Endothelial cell of umbilical vein (primary cell): ENCODE measurements at regions not wholly inside any gene's neighbourhood (a gene's known extent, or its start where the extent isn't known, plus 50 kb on each side); places are given as distances from the start of the nearest gene placed in this dataset.

Experiments used
- BruUV-seq: library from RNA; stranded (reverse); fragments of 400-500 nt; replicated peaks from 2 replicates; lab custom pipeline; 2021; lab: Mats Ljungman, UMichigan
- CTCF ChIA-PET: fragments of 300-600, 350-600 bp; sonication (Branson Sonifier 250); formaldehyde crosslinking; loops from one replicate; lab custom pipeline; 2021; ENCODE audit warnings: antibody characterized with exemption, inconsistent platforms; lab: Charles Lee
- POLR2A ChIA-PET: fragments of 300-600, 350-600 bp; sonication (Branson Sonifier 250); formaldehyde crosslinking; loops from one replicate; lab custom pipeline; 2021; ENCODE audit warnings: antibody characterized with exemption, inconsistent platforms; lab: Charles Lee
- DNase-seq: peaks from one replicate; pipeline ENCODE4 v3.0.0-alpha.2; 2011; ENCODE audit warnings: low read depth, low spot score
- FAIRE-seq: peaks from 2 replicates; lab custom pipeline; 2011; peaks lifted over from hg19 to GRCh38; lab: Jason Lieb, UNC
- H2AFZ ChIP-seq: 2 replicates; pipeline ENCODE4 v1.6.0; 2012; ENCODE audit warnings: low read depth, low read length, control low read depth, inconsistent platforms
- H3K27ac ChIP-seq: 2 replicates; pipeline ENCODE4 v1.5.1; 2011; ENCODE audit warnings: low read depth, mild to moderate bottlenecking, control low read depth, low read length, moderate library complexity; ENCODE audit not compliant: insufficient read depth
- H3K27me3 ChIP-seq, 2 experiments: 2 replicates each; pipeline versions ENCODE4 v1.6.0 to v1.6.1; 2011; ENCODE audit warnings: low read length in 2 of 2, mixed read lengths in 1 of 2; ENCODE audit not compliant: control insufficient read depth in 2 of 2, insufficient read depth in 2 of 2
- H3K36me3 ChIP-seq, 2 experiments: 2 replicates in 1 of 2; 3 replicates in 1 of 2; pipeline ENCODE4 v1.5.1; 2011; ENCODE audit warnings: low read length in 2 of 2, mild to moderate bottlenecking in 1 of 2, moderate library complexity in 1 of 2; ENCODE audit not compliant: control insufficient read depth in 2 of 2, insufficient read depth in 2 of 2; ENCODE audit errors: extremely low read depth in 1 of 2
- H3K4me1 ChIP-seq: 3 replicates; pipeline ENCODE4 v1.5.1; 2011; ENCODE audit warnings: mild to moderate bottlenecking, low read length; ENCODE audit not compliant: control insufficient read depth, insufficient read depth; ENCODE audit errors: extremely low read depth
- H3K4me2 ChIP-seq: 2 replicates; pipeline ENCODE4 v1.6.1; 2011; ENCODE audit warnings: low read length, control low read depth, mixed read lengths; ENCODE audit not compliant: insufficient read depth
- H3K4me3 ChIP-seq, 3 experiments: fragments of 200-600 bp in 1 of 3; sonication (generic), shearing (Covaris generic) in 1 of 3; replicated peaks in 1 of 3; 2 replicates each; pipeline ENCODE4 v1.5.1; 2011 to 2016; ENCODE audit warnings: control low read depth in 3 of 3, low read length in 3 of 3, mild to moderate bottlenecking in 2 of 3, inconsistent platforms in 1 of 3, low read depth in 1 of 3, moderate library complexity in 1 of 3; ENCODE audit not compliant: insufficient read depth in 1 of 3
- H3K79me2 ChIP-seq: 2 replicates; pipeline ENCODE4 v1.6.0; 2012; ENCODE audit warnings: low read length, inconsistent platforms; ENCODE audit not compliant: control insufficient read depth, insufficient read depth
- H3K9ac ChIP-seq: replicated peaks from 2 replicates; pipeline ENCODE3; 2011; ENCODE audit warnings: low read length, control low read depth; ENCODE audit not compliant: insufficient read depth; ENCODE audit errors: extremely low read depth
- H3K9me1 ChIP-seq: replicated peaks from 3 replicates; pipeline ENCODE4 v1.6.0; 2011; ENCODE audit warnings: mild to moderate bottlenecking, low read length; ENCODE audit not compliant: control insufficient read depth, insufficient read depth; ENCODE audit errors: extremely low read depth
- H3K9me3 ChIP-seq: replicated peaks from 2 replicates; pipeline ENCODE4 v1.5.1; 2012; ENCODE audit warnings: low read length, inconsistent platforms; ENCODE audit not compliant: control insufficient read depth, insufficient read depth
- H4K20me1 ChIP-seq: replicated peaks from 2 replicates; pipeline ENCODE3; 2011; ENCODE audit warnings: mild to moderate bottlenecking, low read length; ENCODE audit not compliant: control insufficient read depth, insufficient read depth; ENCODE audit errors: extremely low read depth
- EZH2 ChIP-seq: IDR thresholded peaks from 2 replicates; pipeline ENCODE4 v1.6.1; 2012; ENCODE audit warnings: borderline replicate concordance, low read depth, mild to moderate bottlenecking, moderate library complexity, low read length, inconsistent platforms; ENCODE audit not compliant: severe bottlenecking
- FOS ChIP-seq: IDR thresholded peaks from 2 replicates; pipeline ENCODE4 v1.6.1; 2011; ENCODE audit warnings: mild to moderate bottlenecking, low read length, moderate library complexity, borderline replicate concordance; ENCODE audit not compliant: insufficient read depth
- GATA2 ChIP-seq: IDR thresholded peaks from 2 replicates; pipeline ENCODE4 v1.7.0; 2011; ENCODE audit warnings: low read depth, mild to moderate bottlenecking, moderate library complexity, mixed read lengths, low read length; ENCODE audit not compliant: insufficient read length, insufficient read depth
- JUN ChIP-seq: IDR thresholded peaks from 2 replicates; pipeline ENCODE4 v1.6.1; 2011; ENCODE audit warnings: borderline replicate concordance, low read depth; ENCODE audit not compliant: insufficient read length, insufficient read depth
- MYC ChIP-seq: IDR thresholded peaks from one replicate; pipeline ENCODE4 v1.6.1; 2011; ENCODE audit warnings: mild to moderate bottlenecking, low read depth, low read length
- POLR2A ChIP-seq: IDR thresholded peaks from 2 replicates; pipeline ENCODE4 v1.6.1; 2012; ENCODE audit warnings: low read depth, mild to moderate bottlenecking, control low read depth, low read length
- POLR2AphosphoS5 ChIP-seq: IDR thresholded peaks from 2 replicates; pipeline ENCODE4 v1.6.1; 2012; ENCODE audit warnings: low read depth, mild to moderate bottlenecking, control low read depth, low read length, moderate library complexity; ENCODE audit not compliant: insufficient read depth
- dilution Hi-C: fragments of 300-500 bp; cut with MboI; formaldehyde crosslinking; loops from one replicate; pipeline ENCODE4 v1.15.0; 2019; ENCODE audit warnings: low sequenced_read_pairs; ENCODE audit not compliant: extremely low pct_ligation_motif_present
- intact Hi-C: fragments of 100-400 bp; cut with micrococcal nuclease; formaldehyde crosslinking; loops from one replicate; pipeline ENCODE4 v1.10.0; 2022
- TF ChIP-seq, protein P1 (sequence below): IDR thresholded peaks from 2 replicates; pipeline ENCODE4 v1.6.1; 2011; ENCODE audit not compliant: insufficient read depth, insufficient read length
- TF ChIP-seq, protein P2 (sequence below), 2 donors: IDR thresholded peaks; 1 replicate in 1 of 2; 2 replicates in 1 of 2; pipeline ENCODE4 v1.5.1; 2011; ENCODE audit warnings: low read length in 2 of 2, mild to moderate bottlenecking in 2 of 2, moderate library complexity in 2 of 2, control low read depth in 1 of 2, inconsistent platforms in 1 of 2, low read depth in 1 of 2; ENCODE audit not compliant: insufficient read depth in 1 of 2; ENCODE audit errors: extremely low read depth in 1 of 2

DNA sequence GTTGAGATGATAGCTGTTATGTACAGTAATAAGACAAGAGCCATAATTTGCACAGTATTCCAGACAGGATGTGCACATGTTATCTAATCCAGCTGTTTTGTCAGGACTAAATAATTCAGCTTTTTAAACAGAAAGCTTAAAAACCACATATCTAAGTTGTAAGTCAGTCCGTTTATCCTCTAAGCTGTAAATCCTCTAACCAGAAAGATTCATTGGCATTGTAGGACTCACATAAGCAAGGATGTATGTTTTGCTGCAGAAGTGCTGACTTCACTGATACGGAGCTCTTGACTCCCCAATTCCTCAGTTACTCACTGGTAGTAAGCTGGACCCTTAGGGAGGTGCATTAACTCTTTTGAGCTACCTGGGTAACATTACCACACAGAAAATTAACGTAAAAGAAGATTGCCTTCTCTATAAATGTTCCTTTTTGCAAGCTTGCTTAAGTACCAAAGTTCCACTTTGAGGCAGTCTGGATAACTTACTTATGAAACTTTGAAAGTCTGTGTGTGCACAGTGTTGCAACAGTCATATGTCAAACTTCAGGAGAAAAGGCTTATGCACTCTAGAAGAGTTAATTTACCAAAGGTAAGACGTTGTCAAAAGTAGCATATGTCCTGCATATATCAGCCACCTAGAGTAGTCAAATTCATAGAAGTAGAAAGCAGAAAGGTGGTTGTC, 58.3 kb upstream of the MAGEB2 start:
- H3K27ac ChIP-seq: no peak overlapping the region
- no peaks in the 10 kb centered on the region for H3K79me2 ChIP-seq
- TF ChIP-seq, protein P1, sequence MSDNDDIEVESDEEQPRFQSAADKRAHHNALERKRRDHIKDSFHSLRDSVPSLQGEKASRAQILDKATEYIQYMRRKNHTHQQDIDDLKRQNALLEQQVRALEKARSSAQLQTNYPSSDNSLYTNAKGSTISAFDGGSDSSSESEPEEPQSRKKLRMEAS: no peak
- TF ChIP-seq EZH2: no peak
- no peak for TF ChIP-seq JUN
- no peak for TF ChIP-seq FOS
- no peak for TF ChIP-seq POLR2AphosphoS5
- TF ChIP-seq, protein P2, sequence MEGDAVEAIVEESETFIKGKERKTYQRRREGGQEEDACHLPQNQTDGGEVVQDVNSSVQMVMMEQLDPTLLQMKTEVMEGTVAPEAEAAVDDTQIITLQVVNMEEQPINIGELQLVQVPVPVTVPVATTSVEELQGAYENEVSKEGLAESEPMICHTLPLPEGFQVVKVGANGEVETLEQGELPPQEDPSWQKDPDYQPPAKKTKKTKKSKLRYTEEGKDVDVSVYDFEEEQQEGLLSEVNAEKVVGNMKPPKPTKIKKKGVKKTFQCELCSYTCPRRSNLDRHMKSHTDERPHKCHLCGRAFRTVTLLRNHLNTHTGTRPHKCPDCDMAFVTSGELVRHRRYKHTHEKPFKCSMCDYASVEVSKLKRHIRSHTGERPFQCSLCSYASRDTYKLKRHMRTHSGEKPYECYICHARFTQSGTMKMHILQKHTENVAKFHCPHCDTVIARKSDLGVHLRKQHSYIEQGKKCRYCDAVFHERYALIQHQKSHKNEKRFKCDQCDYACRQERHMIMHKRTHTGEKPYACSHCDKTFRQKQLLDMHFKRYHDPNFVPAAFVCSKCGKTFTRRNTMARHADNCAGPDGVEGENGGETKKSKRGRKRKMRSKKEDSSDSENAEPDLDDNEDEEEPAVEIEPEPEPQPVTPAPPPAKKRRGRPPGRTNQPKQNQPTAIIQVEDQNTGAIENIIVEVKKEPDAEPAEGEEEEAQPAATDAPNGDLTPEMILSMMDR (IDR thresholded peaks at IDR 0.05; ENCODE audit: extremely low read depth in 1 of 2, insufficient read depth in 1 of 2, low read depth in 1 of 2, low read length in 2 of 2): no peak
- no peak for TF ChIP-seq GATA2
- TF ChIP-seq MYC: no peak
- no peak for TF ChIP-seq POLR2A
- no peak overlapping the region for H3K4me3 ChIP-seq
- H3K9ac ChIP-seq: no peak overlapping the region
- H3K27me3 ChIP-seq: no peaks in the 10 kb centered on the region
- no peaks in the 10 kb centered on the region for H4K20me1 ChIP-seq
- no peaks in the 10 kb centered on the region for H3K9me3 ChIP-seq
- CTCF ChIA-PET: no interaction called here
- DNase-seq: no peak
- dilution Hi-C loops (no loop called here), intact Hi-C loops (no loop called here)
- no peaks in the 10 kb centered on the region for H3K4me1 ChIP-seq
- FAIRE-seq: no peak
- POLR2A ChIA-PET: no interaction called here
- BruUV-seq: no TSS peak
- H2AFZ ChIP-seq: no peak overlapping the region
- H3K36me3 ChIP-seq: no peaks in the 10 kb centered on the region
- no peaks in the 10 kb centered on the region for H3K9me1 ChIP-seq
- no peak overlapping the region for H3K4me2 ChIP-seq
